H1 (cell line): ENCODE measurements at regions not wholly inside any gene's neighbourhood (a gene's known extent, or its start where the extent isn't known, plus 50 kb on each side); places are given as distances from the start of the nearest gene placed in this dataset.

ENCODE experiments used
- KDM5A ChIP-seq: fragments of 200-600 bp; IDR thresholded peaks from 2 replicates; pipeline ENCODE4 v1.7.1; 2012; ENCODE audit warnings: mild to moderate bottlenecking, low read length, inconsistent platforms, mixed read lengths
- POLR2AphosphoS5 ChIP-seq: IDR thresholded peaks from 2 replicates; pipeline ENCODE4 v1.6.1; 2011; ENCODE audit warnings: low read depth, low read length

DNA sequence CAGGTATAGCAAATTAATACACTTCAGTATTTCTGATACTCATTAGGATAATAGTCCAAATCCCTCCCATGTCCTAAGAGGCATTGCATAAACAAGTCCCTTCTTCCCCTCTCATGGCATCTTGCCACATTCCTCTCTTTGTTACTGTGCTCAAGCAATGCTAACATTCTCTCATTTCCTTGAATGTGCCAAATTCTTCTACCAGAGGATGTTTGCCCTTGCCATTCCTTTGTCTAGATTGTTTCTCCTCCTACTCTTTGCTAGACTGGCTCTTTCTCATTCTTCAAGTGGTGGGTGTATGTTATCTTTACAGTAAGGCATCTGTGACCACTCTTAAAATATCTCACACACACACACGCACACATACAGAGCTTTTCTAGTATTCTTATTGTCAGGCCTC lies 621.0 kb upstream of the CXADR start:
- TF ChIP-seq KDM5A (no peak), POLR2AphosphoS5 (no peak)
